ENCODE measurements at regions not wholly inside any gene's neighbourhood (a gene's known extent, or its start where the extent isn't known, plus 50 kb on each side); places are given as distances from the start of the nearest gene placed in this dataset.

GRCh38 chr20:62550087-62550632, 74.4 kb upstream of the GATA5 start:
- in situ Hi-C loops (cut with HindIII; ENCODE audit: low sequenced_read_pairs), result no loop called here
- no peak for DNase-seq (ENCODE audit: low read depth, low spot score)
- TF ChIP-seq CTCF (IDR thresholded peaks at IDR 0.05; ENCODE audit: low read depth, low read length), result no peak
- H3K4me3 ChIP-seq (ENCODE audit: low read depth, low read length), result no peak overlapping the region

GRCh38 chr20:62551407-62552323, 75.9 kb upstream of the GATA5 start:
- H3K4me3 ChIP-seq (ENCODE audit: low read depth, low read length), result no peak overlapping the region
- TF ChIP-seq CTCF (IDR thresholded peaks at IDR 0.05; ENCODE audit: low read depth, low read length), result no peak
- in situ Hi-C loops (cut with HindIII; ENCODE audit: low sequenced_read_pairs), result no loop called here
- DNase-seq (ENCODE audit: low read depth, low spot score), result no peak

DNA sequence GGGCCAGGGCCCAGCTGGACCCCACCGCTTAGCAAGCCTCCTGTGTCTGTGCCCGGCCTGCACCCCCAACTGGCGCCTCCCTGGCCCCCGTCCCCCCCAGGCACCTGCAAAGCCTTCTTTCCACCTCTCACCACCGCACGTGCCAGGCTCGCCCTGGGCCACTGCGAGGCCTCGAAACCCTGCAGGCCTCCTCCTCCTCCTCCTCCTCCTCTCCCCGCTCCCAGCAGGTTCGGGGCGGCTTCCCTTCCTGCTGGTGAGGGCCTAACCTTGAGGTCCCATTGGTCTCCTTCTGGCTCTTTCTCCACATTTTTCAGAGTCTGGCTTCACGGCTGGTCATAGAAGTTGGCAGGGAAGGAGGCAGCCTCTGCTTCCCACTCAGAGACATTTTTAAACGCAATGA, 76.8 kb upstream of the GATA5 start:
- no peak overlapping the region for H3K4me3 ChIP-seq (ENCODE audit: low read depth, low read length)
- no peak for DNase-seq (ENCODE audit: low read depth, low spot score)
- no peak for TF ChIP-seq CTCF (IDR thresholded peaks at IDR 0.05; ENCODE audit: low read depth, low read length)
- in situ Hi-C loops (cut with HindIII; ENCODE audit: low sequenced_read_pairs), result no loop called here

DNA sequence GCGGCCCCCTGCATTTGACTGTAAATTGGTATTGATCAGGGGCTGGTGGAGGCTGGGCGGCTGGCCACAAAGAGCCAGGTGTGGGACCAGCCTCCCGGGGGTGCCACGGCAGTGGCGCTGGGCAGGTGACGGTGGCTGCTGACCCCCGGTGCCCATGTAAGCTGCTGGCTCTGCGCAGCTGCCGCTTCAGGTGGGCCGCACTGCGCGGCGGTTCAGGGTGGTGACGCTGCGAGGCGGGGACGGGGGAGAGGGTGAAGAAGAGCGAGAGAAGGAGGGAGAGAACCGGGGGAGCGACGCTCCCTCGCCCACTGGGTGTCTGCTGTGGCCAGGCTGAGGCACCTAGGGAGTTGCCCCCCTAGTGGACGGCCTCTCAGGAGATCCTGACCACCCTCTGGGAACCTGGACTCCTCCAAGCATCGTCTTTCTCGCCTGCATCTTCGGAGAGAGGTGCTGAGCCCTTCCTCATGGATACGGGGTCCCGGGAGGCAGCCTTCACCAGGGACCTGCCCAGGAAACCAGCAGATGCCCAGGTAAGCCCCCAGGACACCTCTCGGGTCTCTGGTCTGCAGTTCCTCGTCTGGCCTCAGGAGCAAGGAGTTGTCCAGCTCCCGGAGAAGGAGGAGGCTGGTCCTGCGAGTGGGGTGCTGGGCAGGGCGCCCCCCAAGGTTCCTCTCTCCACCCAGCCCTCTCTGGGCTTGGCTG, 77.5 kb upstream of the GATA5 start:
- no peak for DNase-seq (ENCODE audit: low read depth, low spot score)
- in situ Hi-C loops (cut with HindIII; ENCODE audit: low sequenced_read_pairs), result no loop called here
- no peak for TF ChIP-seq CTCF (IDR thresholded peaks at IDR 0.05; ENCODE audit: low read depth, low read length)
- no peak overlapping the region for H3K4me3 ChIP-seq (ENCODE audit: low read depth, low read length)

DNA sequence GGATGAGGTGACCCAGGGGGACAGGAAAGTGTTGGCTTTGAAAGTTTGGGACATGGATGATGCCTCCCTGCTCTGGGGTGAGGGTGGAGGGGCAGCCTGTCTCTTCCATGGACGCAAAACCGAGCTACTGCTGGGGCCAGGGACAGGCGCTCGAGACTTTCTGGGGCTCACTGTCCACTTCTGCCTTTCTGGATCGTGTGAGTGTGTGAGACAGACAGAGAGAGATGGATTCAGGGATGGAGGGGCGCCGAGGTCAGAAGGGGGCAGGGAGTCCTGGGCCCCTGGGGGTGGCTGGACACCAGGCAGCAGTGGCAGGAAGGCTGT, 78.0 kb upstream of the GATA5 start:
- TF ChIP-seq CTCF (IDR thresholded peaks at IDR 0.05; ENCODE audit: low read depth, low read length), result no peak
- H3K4me3 ChIP-seq (ENCODE audit: low read depth, low read length), result no peak overlapping the region
- DNase-seq (ENCODE audit: low read depth, low spot score), result no peak
- in situ Hi-C loops (cut with HindIII; ENCODE audit: low sequenced_read_pairs), result no loop called here

GRCh38 chr20:62554214-62554897, 78.6 kb upstream of the GATA5 start:
- TF ChIP-seq CTCF (IDR thresholded peaks at IDR 0.05; ENCODE audit: low read depth, low read length), result no peak
- no peak overlapping the region for H3K4me3 ChIP-seq (ENCODE audit: low read depth, low read length)
- DNase-seq (ENCODE audit: low read depth, low spot score), result no peak
- in situ Hi-C loops (cut with HindIII; ENCODE audit: low sequenced_read_pairs), result no loop called here

All from astrocyte of the spinal cord (primary cell).